HG03575 (cell line): ENCODE measurements at regions not wholly inside any gene's neighbourhood (a gene's known extent, or its start where the extent isn't known, plus 50 kb on each side); places are given as distances from the start of the nearest gene placed in this dataset.

Experiments
- ATAC-seq: cut with Tn5 transposase; IDR thresholded peaks from one replicate; pipeline ENCODE4 v1.9.1; 2021; ENCODE audit not compliant: unreplicated experiment, insufficient number of reproducible peaks, low FRiP score; ENCODE audit errors: extremely low read depth

- no peak for ATAC-seq
Measured at GRCh38 chr2:64704161-64704560, 50.4 kb upstream of the SERTAD2 start.

- no peak for ATAC-seq
Measured at GRCh38 chr2:64704996-64705395, 51.3 kb upstream of the SERTAD2 start.

- no peak for ATAC-seq
Measured at GRCh38 chr2:64707276-64707675, 53.6 kb upstream of the SERTAD2 start.

- ATAC-seq: no peak
Measured at GRCh38 chr2:64708829-64709228, 55.1 kb upstream of the SERTAD2 start.

DNA sequence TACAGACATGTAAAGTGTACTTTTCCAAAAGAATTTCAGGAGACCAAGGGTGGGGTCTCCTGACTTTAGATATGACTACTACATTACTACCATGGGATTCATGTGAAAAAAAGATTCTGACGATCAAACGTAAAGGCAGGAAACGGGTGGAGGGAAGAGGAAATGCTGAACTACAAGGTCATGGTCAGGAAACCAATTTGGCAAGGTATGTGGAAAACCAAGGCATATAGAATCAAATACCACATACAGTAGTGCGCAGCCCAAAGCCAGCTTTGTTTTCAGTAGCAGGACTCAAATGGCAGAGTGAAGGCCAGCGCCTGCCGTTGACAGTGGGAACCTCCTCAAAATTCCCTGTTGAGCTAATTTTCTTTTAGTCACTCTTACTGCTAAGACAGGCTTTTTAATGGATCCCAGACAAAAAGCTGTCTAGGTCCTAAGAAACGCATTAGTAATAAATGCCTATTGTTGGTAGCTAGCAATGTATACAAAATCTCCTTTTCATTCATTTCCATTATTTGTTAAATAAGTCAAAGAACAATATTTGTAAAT lies 57.6 kb upstream of the SERTAD2 start:
- ATAC-seq: no peak

DNA sequence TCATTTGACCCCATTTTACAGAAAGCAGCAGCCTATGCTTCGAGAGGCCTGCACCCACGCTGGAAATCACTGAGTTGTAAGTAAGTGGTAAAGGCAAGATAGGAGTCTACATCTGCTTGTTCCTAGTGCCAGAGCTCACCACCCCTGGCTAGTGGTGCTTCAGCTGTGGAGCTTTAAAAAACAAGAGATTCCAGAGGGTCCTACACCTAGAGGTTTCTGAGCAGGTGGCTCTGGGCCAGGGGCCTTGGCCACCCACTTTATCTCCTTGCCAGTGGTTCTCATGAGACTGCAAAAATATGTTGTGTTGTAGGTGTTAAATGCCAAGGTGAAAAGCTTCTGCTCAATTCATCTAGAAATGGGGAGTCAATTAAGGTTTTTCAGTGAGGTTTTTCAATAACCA lies 60.0 kb upstream of the SERTAD2 start:
- ATAC-seq: no peak

DNA sequence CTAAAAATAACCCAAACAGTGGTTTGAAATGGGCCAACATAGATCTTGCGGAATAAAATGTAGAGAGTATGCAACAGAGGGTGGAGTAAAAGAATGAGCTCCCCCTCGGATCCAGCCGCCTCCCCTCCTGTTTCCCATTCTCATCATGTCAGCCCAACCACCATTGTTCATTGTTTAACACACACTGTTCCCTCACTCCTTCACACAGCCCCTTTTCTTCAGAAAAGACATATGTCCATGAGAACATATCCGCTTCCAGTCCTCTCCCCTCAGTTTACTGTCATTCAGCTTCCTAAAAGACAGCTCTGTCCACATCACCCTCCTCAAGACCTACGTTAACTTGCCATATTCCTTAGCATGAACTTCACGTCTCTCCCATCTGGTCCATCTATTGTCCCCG lies 62.9 kb upstream of the SERTAD2 start:
- no peak for ATAC-seq

DNA sequence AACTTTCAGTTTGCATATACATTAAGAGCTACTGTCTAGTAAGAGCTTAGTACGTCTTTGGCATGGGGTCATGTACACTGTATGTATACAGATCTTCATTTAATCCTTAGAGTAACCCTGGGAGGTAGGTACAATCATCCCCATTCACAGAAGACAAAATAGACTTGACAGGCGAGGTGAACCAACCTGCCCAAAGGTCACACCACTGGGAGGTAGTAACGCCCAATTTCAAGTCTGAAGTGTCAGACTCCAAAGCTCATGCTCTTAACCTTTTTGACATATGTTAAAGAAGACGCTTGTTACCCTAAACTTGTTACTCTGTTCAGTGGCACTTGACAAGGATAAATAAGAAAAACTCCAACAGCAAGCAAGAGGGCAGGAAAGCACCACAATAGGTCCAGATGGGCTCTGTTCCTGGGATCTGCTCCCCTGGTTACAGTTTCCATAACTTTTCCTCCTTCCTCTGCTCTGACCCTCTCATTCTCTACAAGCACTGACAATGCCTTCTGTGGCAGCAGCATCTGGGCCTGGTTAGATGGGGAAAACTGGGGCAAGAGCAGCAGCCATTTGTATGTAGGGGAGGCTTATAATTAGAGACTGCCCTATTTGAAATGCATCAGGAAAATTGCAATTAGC lies 64.7 kb upstream of the SERTAD2 start:
- no peak for ATAC-seq

DNA sequence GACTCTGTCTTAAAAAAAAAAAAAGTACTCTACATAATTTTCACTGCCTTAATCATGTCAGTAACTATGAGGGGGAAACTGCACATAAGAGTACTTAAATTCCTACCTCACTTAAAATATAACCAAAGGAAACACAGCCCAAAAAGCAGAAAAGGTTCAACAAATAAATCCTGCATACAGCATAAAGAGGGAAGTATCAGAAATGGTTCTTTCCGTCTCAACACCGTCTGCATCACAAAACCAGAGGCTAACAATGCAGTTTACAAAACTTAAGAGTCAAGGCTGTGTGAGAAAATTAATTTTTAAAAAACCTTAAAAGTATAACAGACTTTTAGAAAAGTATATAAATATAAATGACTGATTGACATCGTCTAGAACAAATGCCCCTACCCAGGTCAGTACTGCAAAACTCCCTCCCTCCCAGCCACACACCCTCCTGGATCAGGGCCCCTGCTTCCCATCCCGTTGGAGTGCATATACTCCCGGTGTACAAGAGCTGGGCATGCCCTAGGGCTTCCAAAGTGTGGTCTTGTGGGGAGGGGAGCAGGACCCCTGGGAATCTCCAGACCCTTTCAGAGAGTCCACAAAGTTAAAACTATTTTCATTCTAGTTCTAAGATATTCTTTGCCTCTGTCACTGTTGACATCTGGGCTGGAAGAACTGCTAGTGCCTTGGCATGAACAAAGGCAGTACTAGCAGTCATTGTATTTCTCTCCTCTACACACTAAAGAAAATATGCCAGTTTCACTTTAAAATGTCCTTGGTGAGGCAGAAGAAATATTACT lies 67.0 kb upstream of the SERTAD2 start:
- no peak for ATAC-seq

- ATAC-seq: no peak
Measured at GRCh38 chr2:64721320-64721623, 67.6 kb upstream of the SERTAD2 start.

DNA sequence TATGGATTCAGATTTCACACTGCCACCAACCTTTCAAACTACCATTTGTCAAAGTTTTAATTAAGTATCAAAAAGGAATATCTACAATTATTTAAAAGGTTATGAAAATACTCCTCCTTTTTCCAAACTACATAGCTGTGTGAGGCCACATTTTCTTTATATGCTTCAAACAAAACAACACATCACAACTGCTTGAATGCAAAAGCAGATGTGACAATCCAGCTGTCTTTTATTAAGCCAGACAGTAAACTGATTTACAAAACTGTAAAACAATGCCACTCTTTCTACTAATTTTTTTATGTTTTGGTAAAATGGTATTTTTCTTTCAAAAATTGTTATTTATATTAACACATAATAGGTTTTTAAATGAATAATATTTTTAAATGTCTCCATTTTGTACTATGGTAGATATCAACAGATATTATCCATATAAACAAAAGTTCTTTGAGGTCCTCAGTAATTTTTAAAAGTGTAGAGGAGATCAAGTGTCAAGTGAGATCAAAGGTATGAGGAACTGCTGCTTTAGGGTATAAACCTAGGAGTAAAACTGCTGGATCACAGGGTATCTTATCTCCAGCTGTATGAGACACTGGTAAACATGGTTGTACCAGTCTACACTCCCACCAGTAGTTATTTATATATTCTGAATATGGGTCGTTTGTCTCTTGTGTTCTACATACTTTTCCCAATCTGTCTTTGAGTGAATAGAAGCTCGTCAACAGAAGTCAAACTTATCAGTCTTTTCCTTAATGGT lies 68.8 kb upstream of the SERTAD2 start:
- ATAC-seq: no peak

- peak; percentile 71 for ATAC-seq
Measured at GRCh38 chr2:64727013-64727767, 73.5 kb upstream of the SERTAD2 start.

- peak; percentile 5 for ATAC-seq
Measured at GRCh38 chr2:64727843-64728463, 74.2 kb upstream of the SERTAD2 start.

DNA sequence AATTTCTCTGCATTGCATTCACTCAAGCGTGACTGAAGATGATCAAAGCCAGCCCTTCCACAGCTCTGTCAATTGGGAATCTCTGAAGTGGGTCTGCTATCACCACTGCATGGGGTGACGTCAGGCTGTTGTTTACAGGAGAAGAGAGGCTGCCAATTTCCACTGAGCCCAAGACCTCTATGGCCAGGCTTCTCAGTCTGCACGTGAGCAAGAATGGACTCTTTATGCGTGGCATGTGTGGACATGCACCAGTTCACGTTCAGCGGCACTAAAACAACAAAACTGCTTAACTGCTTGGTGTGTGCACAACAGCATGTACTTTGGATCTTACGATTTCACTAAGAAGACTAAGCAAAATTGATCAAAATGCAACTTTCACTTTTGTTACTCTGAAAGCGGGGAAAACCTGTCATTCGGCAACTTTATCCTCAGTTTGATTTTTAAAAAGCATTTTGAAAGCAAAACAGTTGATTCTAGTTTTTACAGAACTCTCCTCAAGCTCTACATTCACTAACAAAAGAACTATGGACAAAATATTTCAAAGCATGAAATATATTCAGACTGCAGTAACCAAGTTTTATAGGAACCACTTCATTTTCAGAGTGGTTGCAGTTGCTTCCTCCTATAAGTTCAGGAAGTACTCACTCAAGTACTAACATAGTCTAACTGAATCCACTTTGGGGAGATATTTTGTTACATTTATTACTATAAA lies 77.0 kb upstream of the SERTAD2 start:
- no peak for ATAC-seq

GRCh38 chr2:64731263-64731643 lies 77.5 kb upstream of the SERTAD2 start:
- no peak for ATAC-seq

- no peak for ATAC-seq
Measured at GRCh38 chr2:64731746-64732145, 78.0 kb upstream of the SERTAD2 start.

DNA sequence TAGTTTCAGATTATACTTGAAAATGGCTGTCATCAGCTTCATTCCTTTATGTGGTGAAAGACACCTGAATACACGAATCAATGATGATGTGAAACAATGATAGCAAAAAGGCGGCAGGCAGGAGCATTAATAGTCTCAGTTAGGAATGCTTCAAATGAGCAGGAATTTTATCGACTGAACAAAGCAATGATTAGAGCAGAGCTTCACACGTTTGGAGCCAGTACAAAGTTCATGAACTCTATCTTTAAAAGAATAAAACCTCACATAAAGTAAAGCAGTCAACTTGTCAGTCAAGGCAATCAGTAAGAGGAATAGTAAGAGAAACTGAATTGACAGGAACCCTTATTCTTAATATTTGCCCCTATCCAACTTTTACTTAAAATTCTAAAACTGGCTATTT lies 78.4 kb upstream of the SERTAD2 start:
- ATAC-seq: no peak

DNA sequence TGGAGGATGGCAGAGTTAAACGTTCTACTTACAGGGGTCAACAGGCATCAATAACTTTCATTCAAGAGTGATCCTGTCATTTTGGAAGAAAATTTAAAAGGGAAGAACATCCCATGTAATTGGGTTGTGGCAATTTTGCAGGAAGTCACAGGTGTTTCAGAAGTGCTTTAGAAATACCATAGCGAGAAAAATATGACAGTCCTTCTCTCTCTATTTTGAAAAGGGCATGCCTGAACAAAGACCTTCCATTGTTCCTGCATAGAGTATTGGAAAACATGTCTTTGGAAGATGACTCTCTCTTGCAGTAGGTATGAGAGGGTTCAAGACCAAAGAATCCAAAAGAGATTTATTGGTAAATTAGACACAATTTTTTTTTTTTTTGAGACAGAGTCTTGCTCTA lies 81.8 kb upstream of the SERTAD2 start:
- ATAC-seq: no peak
